ENCODE measurements at regions not wholly inside any gene's neighbourhood (a gene's known extent, or its start where the extent isn't known, plus 50 kb on each side); places are given as distances from the start of the nearest gene placed in this dataset.

DNA sequence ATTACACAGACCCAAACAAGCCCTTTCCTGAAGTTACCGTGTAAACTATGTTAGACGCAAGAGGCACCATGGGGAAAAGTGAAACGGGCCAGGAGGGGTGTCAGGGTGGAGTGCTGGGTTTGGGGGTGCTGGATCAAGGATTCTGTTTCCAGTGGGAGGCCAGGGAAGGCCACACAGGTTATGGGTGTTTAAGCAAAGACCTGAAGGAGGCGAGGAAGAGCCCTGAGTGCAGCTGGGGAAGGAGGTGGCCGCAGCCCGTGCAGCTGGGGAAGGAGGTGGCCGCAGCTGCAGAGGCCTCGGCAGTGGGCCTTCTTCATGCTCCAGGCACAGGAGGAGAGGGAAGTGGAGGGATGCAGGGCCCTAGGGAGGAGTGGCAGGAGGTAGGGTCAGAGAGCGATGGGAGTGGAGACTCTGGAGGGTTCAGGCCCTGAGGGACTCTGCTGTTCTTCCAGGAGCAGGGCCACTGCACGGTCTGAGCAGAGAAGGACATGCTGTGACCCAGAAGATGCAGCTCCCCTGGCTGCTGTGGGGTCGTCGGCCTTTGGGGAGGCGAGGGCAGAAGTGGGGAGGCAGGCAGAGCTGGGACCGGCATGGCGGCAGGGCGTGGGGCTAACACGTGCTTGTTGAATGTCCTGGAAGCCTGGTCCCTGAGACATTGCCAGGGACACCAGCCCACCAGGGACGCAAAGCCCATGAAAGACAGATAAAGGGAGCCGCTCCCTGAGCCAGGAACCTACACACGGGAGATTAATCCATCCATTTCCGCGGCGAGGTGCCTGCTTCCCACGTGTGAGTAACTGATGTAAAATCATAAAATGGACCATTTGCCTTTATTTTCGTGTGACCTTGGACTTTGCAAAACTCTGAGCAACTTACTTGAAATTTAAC, 1049.1 kb downstream of the BRD1 start:
- Histone ChIP-seq H3K4me3 (ENCODE audit: low read depth, low read length) (no peak overlapping the region), H3K4me1 (ENCODE audit: control insufficient read depth, insufficient read depth, low read length) (no peaks in the 10 kb centered on the region), H3K27ac (ENCODE audit: extremely low read depth, low read depth, low read length) (no peak overlapping the region), H3K36me3 (ENCODE audit: control insufficient read depth in 2 of 2, insufficient read depth in 1 of 2, low read length in 2 of 2) (no peaks in the 10 kb centered on the region), H3K9me3 (ENCODE audit: control insufficient read depth, insufficient read depth, low read depth, low read length) (no peaks in the 10 kb centered on the region)
- ChIA-PET POLR2A (no interaction called here), CTCF (no interaction called here)
- TF ChIP-seq, protein P1, sequence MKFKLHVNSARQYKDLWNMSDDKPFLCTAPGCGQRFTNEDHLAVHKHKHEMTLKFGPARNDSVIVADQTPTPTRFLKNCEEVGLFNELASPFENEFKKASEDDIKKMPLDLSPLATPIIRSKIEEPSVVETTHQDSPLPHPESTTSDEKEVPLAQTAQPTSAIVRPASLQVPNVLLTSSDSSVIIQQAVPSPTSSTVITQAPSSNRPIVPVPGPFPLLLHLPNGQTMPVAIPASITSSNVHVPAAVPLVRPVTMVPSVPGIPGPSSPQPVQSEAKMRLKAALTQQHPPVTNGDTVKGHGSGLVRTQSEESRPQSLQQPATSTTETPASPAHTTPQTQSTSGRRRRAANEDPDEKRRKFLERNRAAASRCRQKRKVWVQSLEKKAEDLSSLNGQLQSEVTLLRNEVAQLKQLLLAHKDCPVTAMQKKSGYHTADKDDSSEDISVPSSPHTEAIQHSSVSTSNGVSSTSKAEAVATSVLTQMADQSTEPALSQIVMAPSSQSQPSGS (tag by site-specific recombination; IDR thresholded peaks at IDR 0.05; ENCODE audit: low read depth) = no peak

DNA sequence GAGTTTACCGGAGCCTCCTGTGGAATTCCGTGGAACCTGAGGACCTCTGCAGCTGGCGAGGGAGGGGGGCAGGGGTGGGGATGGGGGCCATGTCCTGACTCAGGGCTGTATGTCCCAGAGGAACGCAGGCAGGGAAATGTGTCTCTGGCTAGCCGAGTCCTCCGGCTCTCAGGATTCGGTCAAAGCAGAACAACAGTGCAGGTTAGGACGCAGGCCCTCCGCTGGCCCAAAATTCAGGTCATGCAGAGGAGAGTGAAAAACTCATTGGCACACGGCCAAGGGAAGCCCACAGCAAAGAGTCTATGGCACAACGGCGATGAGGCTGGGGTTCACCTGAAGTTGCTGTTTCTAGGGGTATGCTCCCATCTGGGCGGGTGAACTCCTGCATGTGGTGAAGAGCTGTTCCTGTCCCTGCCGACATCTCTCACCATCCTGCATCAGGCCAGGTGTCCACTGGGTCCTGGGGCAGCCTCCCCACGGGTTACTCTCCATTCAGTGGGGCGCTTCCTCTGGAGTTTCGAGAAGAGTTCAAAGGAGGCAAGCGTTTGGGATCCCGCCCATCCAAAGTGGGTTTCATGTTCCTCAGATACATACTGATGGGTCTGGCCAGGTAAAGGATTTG, 1055.3 kb downstream of the BRD1 start:
- Histone ChIP-seq H3K4me3 (ENCODE audit: low read depth, low read length) (no peak overlapping the region), H3K9me3 (ENCODE audit: control insufficient read depth, insufficient read depth, low read depth, low read length) (peaks cover 5% of the 10 kb centered on the region), H3K4me1 (ENCODE audit: control insufficient read depth, insufficient read depth, low read length) (no peaks in the 10 kb centered on the region), H3K27ac (ENCODE audit: extremely low read depth, low read depth, low read length) (no peak overlapping the region), H3K36me3 (ENCODE audit: control insufficient read depth in 2 of 2, insufficient read depth in 1 of 2, low read length in 2 of 2) (no peaks in the 10 kb centered on the region)
- ChIA-PET POLR2A (no interaction called here), CTCF (interaction anchor here (3.3 kb wide), 1 partner anchor 10 kb away, joined by 20 read pairs; no protein-coding TSS in a partner anchor)
- TF ChIP-seq TCF7L2 (IDR thresholded peaks at IDR 0.05; ENCODE audit: borderline replicate concordance, low read depth, low read length) (no peak), MEIS1 (CRISPR knock-in tag; IDR thresholded peaks at IDR 0.05; ENCODE audit: borderline replicate concordance) (no peak), ZBTB48 (tag by site-specific recombination; IDR thresholded peaks at IDR 0.05) (no peak), ZBTB8A (tag by site-specific recombination; IDR thresholded peaks at IDR 0.05) (no peak), ZNF394 (tag by site-specific recombination; IDR thresholded peaks at IDR 0.05; ENCODE audit: borderline replicate concordance) (no peak), ZNF354C (tag by site-specific recombination; IDR thresholded peaks at IDR 0.05; ENCODE audit: borderline replicate concordance, low read depth) (no peak), ZNF530 (tag by site-specific recombination; IDR thresholded peaks at IDR 0.05; ENCODE audit: low read depth) (no peak), ZNF292 (tag by site-specific recombination; IDR thresholded peaks at IDR 0.05; ENCODE audit: borderline replicate concordance, low read depth) (no peak), ZNF571 (tag by site-specific recombination; IDR thresholded peaks at IDR 0.05) (no peak), SP3 (tag by site-specific recombination; IDR thresholded peaks at IDR 0.05) (no peak), ZNF555 (tag by site-specific recombination; conservative IDR thresholded peaks at IDR 0.05) (no peak), ZNF223 (tag by site-specific recombination; IDR thresholded peaks at IDR 0.05) (no peak)
- TF ChIP-seq, protein P2, sequence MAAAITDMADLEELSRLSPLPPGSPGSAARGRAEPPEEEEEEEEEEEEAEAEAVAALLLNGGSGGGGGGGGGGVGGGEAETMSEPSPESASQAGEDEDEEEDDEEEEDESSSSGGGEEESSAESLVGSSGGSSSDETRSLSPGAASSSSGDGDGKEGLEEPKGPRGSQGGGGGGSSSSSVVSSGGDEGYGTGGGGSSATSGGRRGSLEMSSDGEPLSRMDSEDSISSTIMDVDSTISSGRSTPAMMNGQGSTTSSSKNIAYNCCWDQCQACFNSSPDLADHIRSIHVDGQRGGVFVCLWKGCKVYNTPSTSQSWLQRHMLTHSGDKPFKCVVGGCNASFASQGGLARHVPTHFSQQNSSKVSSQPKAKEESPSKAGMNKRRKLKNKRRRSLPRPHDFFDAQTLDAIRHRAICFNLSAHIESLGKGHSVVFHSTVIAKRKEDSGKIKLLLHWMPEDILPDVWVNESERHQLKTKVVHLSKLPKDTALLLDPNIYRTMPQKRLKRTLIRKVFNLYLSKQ (tag by site-specific recombination; IDR thresholded peaks at IDR 0.05; ENCODE audit: borderline replicate concordance) = no peak

DNA sequence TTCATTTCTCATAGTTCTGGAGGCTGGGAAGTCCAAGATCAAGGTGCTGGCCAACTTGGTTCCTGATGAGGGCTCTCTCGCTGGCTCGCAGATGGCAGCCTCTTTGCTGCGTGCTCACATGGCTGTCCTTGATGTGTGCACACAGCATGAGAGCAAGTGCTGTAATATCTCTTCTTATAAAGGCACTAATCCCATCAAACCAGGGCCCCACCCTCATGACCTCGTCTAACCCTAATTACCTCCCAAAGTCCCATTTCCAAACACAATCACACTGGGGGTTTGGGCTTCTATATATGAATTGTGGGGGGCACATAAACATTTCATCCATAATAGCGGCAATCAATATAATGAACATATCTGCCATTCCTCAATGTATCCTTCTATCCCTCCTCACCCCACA, 1062.1 kb downstream of the BRD1 start:
- H3K4me1 ChIP-seq (ENCODE audit: control insufficient read depth, insufficient read depth, low read length) = no peaks in the 10 kb centered on the region
- ChIA-PET POLR2A (no interaction called here), CTCF (interaction anchor here (1.1 kb wide), 1 partner anchor 22 kb away, joined by 3 read pairs; no protein-coding TSS in a partner anchor)
- H3K27ac ChIP-seq (ENCODE audit: extremely low read depth, low read depth, low read length) = no peak overlapping the region
- peaks cover 5% of the 10 kb centered on the region for H3K9me3 ChIP-seq (ENCODE audit: control insufficient read depth, insufficient read depth, low read depth, low read length)
- H3K36me3 ChIP-seq (ENCODE audit: control insufficient read depth in 2 of 2, insufficient read depth in 1 of 2, low read length in 2 of 2) = no peaks in the 10 kb centered on the region
- TF ChIP-seq ZNF529 (tag by site-specific recombination; IDR thresholded peaks at IDR 0.05; ENCODE audit: insufficient replicate concordance) = no peak
- TF ChIP-seq ZNF37A (tag by site-specific recombination; IDR thresholded peaks at IDR 0.05) = no peak
- TF ChIP-seq, protein P3, sequence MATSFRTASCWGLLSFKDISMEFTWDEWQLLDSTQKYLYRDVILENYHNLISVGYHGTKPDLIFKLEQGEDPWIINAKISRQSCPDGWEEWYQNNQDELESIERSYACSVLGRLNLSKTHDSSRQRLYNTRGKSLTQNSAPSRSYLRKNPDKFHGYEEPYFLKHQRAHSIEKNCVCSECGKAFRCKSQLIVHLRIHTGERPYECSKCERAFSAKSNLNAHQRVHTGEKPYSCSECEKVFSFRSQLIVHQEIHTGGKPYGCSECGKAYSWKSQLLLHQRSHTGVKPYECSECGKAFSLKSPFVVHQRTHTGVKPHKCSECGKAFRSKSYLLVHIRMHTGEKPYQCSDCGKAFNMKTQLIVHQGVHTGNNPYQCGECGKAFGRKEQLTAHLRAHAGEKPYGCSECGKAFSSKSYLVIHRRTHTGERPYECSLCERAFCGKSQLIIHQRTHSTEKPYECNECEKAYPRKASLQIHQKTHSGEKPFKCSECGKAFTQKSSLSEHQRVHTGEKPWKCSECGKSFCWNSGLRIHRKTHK (tag by site-specific recombination; IDR thresholded peaks at IDR 0.05) = no peak
- no peak for TF ChIP-seq YY2 (tag by site-specific recombination; IDR thresholded peaks at IDR 0.05)
- TF ChIP-seq, protein P4, sequence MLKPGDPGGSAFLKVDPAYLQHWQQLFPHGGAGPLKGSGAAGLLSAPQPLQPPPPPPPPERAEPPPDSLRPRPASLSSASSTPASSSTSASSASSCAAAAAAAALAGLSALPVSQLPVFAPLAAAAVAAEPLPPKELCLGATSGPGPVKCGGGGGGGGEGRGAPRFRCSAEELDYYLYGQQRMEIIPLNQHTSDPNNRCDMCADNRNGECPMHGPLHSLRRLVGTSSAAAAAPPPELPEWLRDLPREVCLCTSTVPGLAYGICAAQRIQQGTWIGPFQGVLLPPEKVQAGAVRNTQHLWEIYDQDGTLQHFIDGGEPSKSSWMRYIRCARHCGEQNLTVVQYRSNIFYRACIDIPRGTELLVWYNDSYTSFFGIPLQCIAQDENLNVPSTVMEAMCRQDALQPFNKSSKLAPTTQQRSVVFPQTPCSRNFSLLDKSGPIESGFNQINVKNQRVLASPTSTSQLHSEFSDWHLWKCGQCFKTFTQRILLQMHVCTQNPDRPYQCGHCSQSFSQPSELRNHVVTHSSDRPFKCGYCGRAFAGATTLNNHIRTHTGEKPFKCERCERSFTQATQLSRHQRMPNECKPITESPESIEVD (tag by site-specific recombination; IDR thresholded peaks at IDR 0.05) = no peak
- no peak for TF ChIP-seq GLIS2 (tag by site-specific recombination; IDR thresholded peaks at IDR 0.05)
- H3K4me3 ChIP-seq (ENCODE audit: low read depth, low read length) = no peak overlapping the region
